OCI-LY1 (cell line): ENCODE measurements at regions not wholly inside any gene's neighbourhood (a gene's known extent, or its start where the extent isn't known, plus 50 kb on each side); places are given as distances from the start of the nearest gene placed in this dataset.

Source experiments
- H2AFZ ChIP-seq: fragments of 200-600 bp; sonication (generic), shearing (Covaris generic); 2 replicates; pipeline ENCODE4 v1.6.0; 2014; ENCODE audit warnings: antibody characterized with exemption, mild to moderate bottlenecking, low read length
- H3F3A ChIP-seq: fragments of 200-600 bp; sonication (generic), shearing (Covaris generic); 2 replicates; pipeline ENCODE4 v1.6.0; 2014; ENCODE audit warnings: mild to moderate bottlenecking, antibody characterized with exemption, low read length, moderate library complexity; ENCODE audit not compliant: insufficient read depth
- H3K27ac ChIP-seq: fragments of 200-600 bp; sonication (generic); 2 replicates; pipeline ENCODE4 v1.5.1; 2014; ENCODE audit warnings: low read length, mixed run types, mild to moderate bottlenecking, low read depth; ENCODE audit not compliant: poor library complexity, severe bottlenecking
- H3K27me3 ChIP-seq: fragments of 200-600 bp; sonication (generic); 2 replicates; pipeline ENCODE4 v1.6.0; 2014; ENCODE audit warnings: antibody characterized with exemption, mild to moderate bottlenecking, low read length, moderate library complexity; ENCODE audit not compliant: insufficient read depth
- H3K36me3 ChIP-seq: fragments of 200-600 bp; sonication (generic); 2 replicates; pipeline ENCODE4 v1.6.1; 2014; ENCODE audit warnings: mild to moderate bottlenecking, antibody characterized with exemption, low read length, moderate library complexity, mixed read lengths; ENCODE audit not compliant: insufficient read depth
- H3K4me1 ChIP-seq: fragments of 200-600 bp; sonication (generic); 2 replicates; pipeline ENCODE4 v1.5.1; 2014; ENCODE audit warnings: mild to moderate bottlenecking, low read length, moderate library complexity; ENCODE audit not compliant: insufficient read depth, severe bottlenecking
- H3K4me2 ChIP-seq: fragments of 200-600 bp; sonication (generic), shearing (Covaris generic); 2 replicates; pipeline ENCODE4 v1.6.1; 2014; ENCODE audit warnings: low read length
- H3K4me3 ChIP-seq: fragments of 200-600 bp; sonication (generic); 2 replicates; pipeline ENCODE4 v1.5.1; 2014; ENCODE audit warnings: low read length, low read depth, mild to moderate bottlenecking, mixed read lengths; ENCODE audit not compliant: poor library complexity, severe bottlenecking
- H3K79me2 ChIP-seq: fragments of 200-600 bp; shearing (Covaris generic); 2 replicates; pipeline ENCODE4 v1.6.1; 2016; ENCODE audit warnings: mixed run types, low read length, mixed read lengths; ENCODE audit not compliant: insufficient read depth
- H3K9ac ChIP-seq: fragments of 200-600 bp; sonication (generic), shearing (Covaris generic); 2 replicates; pipeline ENCODE4 v1.6.1; 2014; ENCODE audit warnings: mild to moderate bottlenecking, low read length, mixed read lengths
- H3K9me2 ChIP-seq: fragments of 200-600 bp; sonication (generic), shearing (Covaris generic); 2 replicates; pipeline ENCODE4 v1.6.1; 2014; ENCODE audit warnings: low read depth, mild to moderate bottlenecking, low read length, mixed read lengths
- H3K9me3 ChIP-seq: fragments of 200-600 bp; shearing (Covaris generic); 2 replicates; pipeline ENCODE4 v1.6.1; 2014; ENCODE audit warnings: low read length, mixed read lengths
- H4K20me1 ChIP-seq: fragments of 200-600 bp; sonication (generic), shearing (Covaris generic); 2 replicates; pipeline ENCODE4 v1.6.0; 2016; ENCODE audit warnings: mild to moderate bottlenecking, low read length; ENCODE audit not compliant: insufficient read depth
- CTCF ChIP-seq: fragments of 200-600 bp; sonication (generic), shearing (Covaris generic); IDR thresholded peaks from 2 replicates; pipeline ENCODE4 v1.5.1; 2017; ENCODE audit warnings: mild to moderate bottlenecking, antibody characterized with exemption, low read length, moderate library complexity, mixed read lengths
- EZH2 ChIP-seq: fragments of 200-600 bp; sonication (generic), shearing (Covaris generic); IDR thresholded peaks from 2 replicates; pipeline ENCODE4 v1.8.0; 2017; ENCODE audit warnings: borderline replicate concordance, mixed run types, mild to moderate bottlenecking, antibody characterized with exemption, low read length, moderate library complexity, mixed read lengths

GRCh38 chr14:22320362-22320750 lies 268.7 kb downstream of the DAD1 start:
- Histone ChIP-seq H3K27ac (no peak overlapping the region), H3K36me3 (no peaks in the 10 kb centered on the region), H3F3A (no peaks in the 10 kb centered on the region), H3K9ac (no peak overlapping the region), H2AFZ (no peak overlapping the region), H3K4me3 (no peak overlapping the region), H3K4me2 (no peak overlapping the region), H3K79me2 (no peaks in the 10 kb centered on the region), H3K9me2 (no peaks in the 10 kb centered on the region), H3K4me1 (no peaks in the 10 kb centered on the region), H3K27me3 (no peaks in the 10 kb centered on the region; the same call in 1 of the 2 replicates), H3K9me3 (no peaks in the 10 kb centered on the region), H4K20me1 (no peaks in the 10 kb centered on the region)
- TF ChIP-seq CTCF (no peak), EZH2 (no peak)

GRCh38 chr14:22319526-22320361 lies 269.3 kb downstream of the DAD1 start:
- Histone ChIP-seq H3K79me2 (no peaks in the 10 kb centered on the region), H3K9ac (no peak overlapping the region), H3F3A (no peaks in the 10 kb centered on the region), H3K9me2 (no peaks in the 10 kb centered on the region), H3K27ac (no peak overlapping the region), H3K4me1 (no peaks in the 10 kb centered on the region), H2AFZ (no peak overlapping the region; the same call in 1 of the 2 replicates), H4K20me1 (no peaks in the 10 kb centered on the region), H3K27me3 (no peaks in the 10 kb centered on the region; the same call in 1 of the 2 replicates), H3K9me3 (no peaks in the 10 kb centered on the region), H3K36me3 (no peaks in the 10 kb centered on the region), H3K4me2 (no peak overlapping the region), H3K4me3 (no peak overlapping the region)
- peak; percentile 81 for TF ChIP-seq CTCF
- TF ChIP-seq EZH2, result no peak

- Histone ChIP-seq H3K36me3 (no peaks in the 10 kb centered on the region), H3K9me3 (no peaks in the 10 kb centered on the region), H3K4me2 (no peak overlapping the region), H3K27ac (no peak overlapping the region), H3F3A (no peaks in the 10 kb centered on the region), H3K9me2 (no peaks in the 10 kb centered on the region), H4K20me1 (no peaks in the 10 kb centered on the region), H3K4me3 (no peak overlapping the region), H2AFZ (no peak overlapping the region), H3K4me1 (no peaks in the 10 kb centered on the region), H3K27me3 (no peaks in the 10 kb centered on the region; the same call in 1 of the 2 replicates), H3K9ac (no peak overlapping the region), H3K79me2 (no peaks in the 10 kb centered on the region)
- TF ChIP-seq EZH2 (no peak), CTCF (no peak)
Measured at GRCh38 chr14:22318951-22319350, 270.1 kb downstream of the DAD1 start.
